ENCODE measurements at regions not wholly inside any gene's neighbourhood (a gene's known extent, or its start where the extent isn't known, plus 50 kb on each side); places are given as distances from the start of the nearest gene placed in this dataset.
"Not testable (repeated sequence)": the region's sequence is repeated elsewhere in the genome, so short reads cannot be mapped to it uniquely, and the experiment has no call there.

- Mint-ChIP-seq H3K4me1 (ENCODE audit: low read depth) (no peaks in the 10 kb centered on the region), H3K27ac (ENCODE audit: unreplicated experiment) (no peak overlapping the region), H3K4me3 (ENCODE audit: unreplicated experiment) (no peak overlapping the region), H3K9me3 (ENCODE audit: low read depth) (peaks cover 14% of the 10 kb centered on the region), H3K36me3 (ENCODE audit: low read depth) (no peaks in the 10 kb centered on the region), H3K27me3 (ENCODE audit: low read depth) (peaks cover 15% of the 10 kb centered on the region)
- DNase-seq (ENCODE audit: low spot score), result no peak
- no peak for TF ChIP-seq CTCF (IDR thresholded peaks at IDR 0.05)
Observed at GRCh38 chr4:83734576-83734975, 198.7 kb downstream of the GPAT3 start.

- Mint-ChIP-seq H3K27me3 (ENCODE audit: low read depth) (peaks cover 13% of the 10 kb centered on the region), H3K4me3 (ENCODE audit: unreplicated experiment) (no peak overlapping the region), H3K36me3 (ENCODE audit: low read depth) (no peaks in the 10 kb centered on the region), H3K4me1 (ENCODE audit: low read depth) (no peaks in the 10 kb centered on the region), H3K9me3 (ENCODE audit: low read depth) (peaks cover 14% of the 10 kb centered on the region), H3K27ac (ENCODE audit: unreplicated experiment) (no peak overlapping the region)
- no peak for DNase-seq (ENCODE audit: low spot score)
- TF ChIP-seq CTCF (IDR thresholded peaks at IDR 0.05), result no peak
Observed at GRCh38 chr4:83732114-83732635, 196.3 kb downstream of the GPAT3 start.

GRCh38 chr4:83731609-83732008 is 195.7 kb downstream of the GPAT3 start:
- peaks cover 18% of the 10 kb centered on the region for H3K27me3 Mint-ChIP-seq (ENCODE audit: low read depth)

GRCh38 chr4:83730958-83731357 is 195.1 kb downstream of the GPAT3 start:
- H3K4me1 Mint-ChIP-seq (ENCODE audit: low read depth); H3K36me3 Mint-ChIP-seq (ENCODE audit: low read depth); H3K27ac Mint-ChIP-seq (ENCODE audit: unreplicated experiment); H3K4me3 Mint-ChIP-seq (ENCODE audit: unreplicated experiment); DNase-seq (ENCODE audit: low spot score): not testable (repeated sequence)
- Mint-ChIP-seq H3K27me3 (ENCODE audit: low read depth) (peaks cover 13% of the 10 kb centered on the region), H3K9me3 (ENCODE audit: low read depth) (peaks cover 14% of the 10 kb centered on the region)

More at GRCh38 chr4:83731609-83732008, 195.7 kb downstream of the GPAT3 start:
- TF ChIP-seq CTCF (IDR thresholded peaks at IDR 0.05), result no peak
- DNase-seq (ENCODE audit: low spot score), result no peak
- Mint-ChIP-seq H3K27ac (ENCODE audit: unreplicated experiment) (no peak overlapping the region), H3K9me3 (ENCODE audit: low read depth) (peaks cover 14% of the 10 kb centered on the region), H3K36me3 (ENCODE audit: low read depth) (no peaks in the 10 kb centered on the region), H3K4me1 (ENCODE audit: low read depth) (no peaks in the 10 kb centered on the region), H3K4me3 (ENCODE audit: unreplicated experiment) (no peak overlapping the region)

GRCh38 chr4:83728191-83728590 is 192.3 kb downstream of the GPAT3 start:
- no peak for TF ChIP-seq CTCF (IDR thresholded peaks at IDR 0.05)
- Mint-ChIP-seq H3K9me3 (ENCODE audit: low read depth) (peaks cover 14% of the 10 kb centered on the region), H3K27ac (ENCODE audit: unreplicated experiment) (no peak overlapping the region), H3K36me3 (ENCODE audit: low read depth) (no peaks in the 10 kb centered on the region), H3K4me1 (ENCODE audit: low read depth) (no peaks in the 10 kb centered on the region), H3K4me3 (ENCODE audit: unreplicated experiment) (no peak overlapping the region), H3K27me3 (ENCODE audit: low read depth) (peaks cover 13% of the 10 kb centered on the region)
- DNase-seq (ENCODE audit: low spot score), result no peak

- peaks cover 13% of the 10 kb centered on the region for H3K27me3 Mint-ChIP-seq (ENCODE audit: low read depth)
- DNase-seq (ENCODE audit: low spot score), result no peak
- no peak overlapping the region for H3K27ac Mint-ChIP-seq (ENCODE audit: unreplicated experiment)
- H3K4me3 Mint-ChIP-seq (ENCODE audit: unreplicated experiment), result no peak overlapping the region
- peaks cover 10% of the 10 kb centered on the region for H3K9me3 Mint-ChIP-seq (ENCODE audit: low read depth)
- TF ChIP-seq CTCF (IDR thresholded peaks at IDR 0.05), result no peak
- no peaks in the 10 kb centered on the region for H3K36me3 Mint-ChIP-seq (ENCODE audit: low read depth)
- no peaks in the 10 kb centered on the region for H3K4me1 Mint-ChIP-seq (ENCODE audit: low read depth)
Observed at GRCh38 chr4:83725336-83726085, 189.6 kb downstream of the GPAT3 start.

Data from chondrocyte (in vitro differentiated cells).